Inflammatory macrophage (primary cell): ENCODE measurements at regions not wholly inside any gene's neighbourhood (a gene's known extent, or its start where the extent isn't known, plus 50 kb on each side); places are given as distances from the start of the nearest gene placed in this dataset.

ENCODE experiments used
- DNase-seq, 2 donors: peaks; one replicate each; pipeline ENCODE4 v3.0.0-alpha.2; 2020 to 2022

DNA sequence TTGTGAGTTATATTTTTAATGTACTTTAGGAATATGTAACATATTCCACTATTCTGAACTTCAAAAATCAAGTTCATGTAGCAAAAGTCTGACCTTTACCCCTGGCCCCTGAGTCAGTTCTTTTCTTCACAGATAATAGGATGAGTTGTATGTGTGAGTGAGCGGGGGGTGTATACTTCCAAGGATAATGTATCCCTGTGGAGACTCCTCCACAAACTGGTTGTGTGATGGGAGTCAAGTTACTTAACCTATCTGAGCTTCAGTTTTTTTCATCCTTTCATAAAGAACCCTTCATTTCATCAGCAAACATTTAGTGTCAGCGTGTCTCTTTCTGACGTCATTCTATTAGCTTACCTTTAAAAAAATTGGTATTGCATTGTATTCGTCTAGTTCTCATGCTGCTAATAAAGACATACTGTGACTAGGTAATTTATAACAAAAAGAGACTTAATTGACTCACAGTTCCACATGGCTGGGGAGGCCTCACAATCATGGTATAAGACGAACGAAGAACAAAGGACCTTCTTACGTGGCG lies 288.1 kb upstream of the GPC6 start:
- DNase-seq: no peak

- DNase-seq: no peak
Measured at GRCh38 chr13:92941167-92941566, 285.4 kb upstream of the GPC6 start.

- no peak for DNase-seq
Measured at GRCh38 chr13:92947770-92948434, 278.7 kb upstream of the GPC6 start.

DNA sequence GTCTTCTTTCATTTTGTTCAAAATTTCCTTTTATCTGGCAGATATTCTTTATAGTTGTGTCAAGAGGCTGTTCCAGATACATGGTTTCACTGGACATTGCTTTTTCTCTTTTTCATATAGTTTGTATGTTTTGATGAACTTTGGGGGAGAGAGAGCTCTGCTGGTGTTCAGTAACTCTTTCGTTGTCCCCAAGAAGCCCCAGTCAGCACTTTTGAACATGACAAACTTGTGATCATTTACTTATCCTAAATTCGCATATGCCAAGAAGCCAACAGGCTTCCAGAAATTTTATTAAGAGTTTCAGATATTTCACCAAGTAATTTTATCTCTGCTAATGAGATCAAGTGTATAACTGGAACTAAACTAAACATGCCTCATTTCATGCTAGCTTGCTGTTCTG lies 275.8 kb upstream of the GPC6 start:
- DNase-seq: no peak

- no peak for DNase-seq
Measured at GRCh38 chr13:92951273-92951890, 275.2 kb upstream of the GPC6 start.

DNA sequence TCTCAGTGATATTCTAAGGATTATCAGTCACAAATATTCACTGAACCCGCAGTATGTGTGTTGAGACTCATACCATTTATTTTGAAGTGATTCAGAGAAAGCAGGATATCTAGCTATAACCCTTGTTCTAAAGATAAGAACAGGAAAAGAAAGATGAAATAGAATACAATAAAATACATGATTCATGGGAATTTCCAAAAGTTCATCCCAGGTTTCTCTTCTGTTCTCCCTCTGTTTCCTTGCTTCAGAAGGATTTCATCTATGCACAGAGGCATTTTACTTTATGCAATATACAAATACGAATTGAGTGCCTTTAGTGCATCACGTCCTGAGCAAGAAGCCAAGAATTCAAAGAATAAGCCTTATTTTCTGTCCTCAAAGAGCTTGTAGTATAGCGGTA lies 274.4 kb upstream of the GPC6 start:
- DNase-seq: no peak

- no peak for DNase-seq
Measured at GRCh38 chr13:92954746-92955145, 271.9 kb upstream of the GPC6 start.

DNA sequence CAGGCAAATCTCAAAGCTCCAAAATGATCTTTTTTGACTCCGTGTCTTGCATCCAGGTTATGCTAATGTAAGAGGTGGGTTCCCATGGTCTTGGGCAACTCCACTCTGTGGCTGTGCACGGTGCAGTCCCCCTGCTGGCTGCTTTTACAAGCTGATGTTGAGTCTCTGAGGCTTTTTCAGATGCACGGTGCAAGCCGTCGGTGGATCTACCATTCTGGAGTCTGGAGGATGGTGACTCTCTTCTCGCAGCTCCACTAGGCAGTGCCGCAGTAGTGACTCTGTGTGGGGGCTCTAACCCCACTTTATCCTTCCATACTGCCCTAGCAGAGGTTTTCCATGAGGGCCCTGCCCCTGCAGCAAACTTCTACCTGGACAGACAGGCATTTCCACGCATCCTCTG lies 266.8 kb upstream of the GPC6 start:
- DNase-seq: no peak

GRCh38 chr13:92963029-92963428 lies 263.6 kb upstream of the GPC6 start:
- DNase-seq: no peak

DNA sequence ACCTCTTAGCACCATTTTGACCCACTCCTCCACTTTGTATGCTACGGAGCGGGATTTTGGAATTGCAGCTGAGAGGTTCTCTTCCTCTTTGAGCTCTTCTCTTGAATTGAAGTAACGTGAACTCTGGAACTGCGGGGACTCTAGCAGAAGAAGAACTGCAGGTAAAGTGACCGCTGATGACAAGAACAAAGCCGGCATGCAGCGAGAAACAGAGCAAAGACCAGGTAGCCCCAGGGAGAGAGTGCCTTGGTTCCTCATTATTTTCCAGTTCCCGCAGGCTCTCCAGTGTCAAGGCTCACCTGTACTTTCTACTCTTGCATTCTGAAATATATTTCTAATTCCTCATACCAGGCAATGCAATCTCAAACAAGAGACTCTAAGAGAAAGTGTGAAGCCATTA lies 260.3 kb upstream of the GPC6 start:
- no peak for DNase-seq

DNA sequence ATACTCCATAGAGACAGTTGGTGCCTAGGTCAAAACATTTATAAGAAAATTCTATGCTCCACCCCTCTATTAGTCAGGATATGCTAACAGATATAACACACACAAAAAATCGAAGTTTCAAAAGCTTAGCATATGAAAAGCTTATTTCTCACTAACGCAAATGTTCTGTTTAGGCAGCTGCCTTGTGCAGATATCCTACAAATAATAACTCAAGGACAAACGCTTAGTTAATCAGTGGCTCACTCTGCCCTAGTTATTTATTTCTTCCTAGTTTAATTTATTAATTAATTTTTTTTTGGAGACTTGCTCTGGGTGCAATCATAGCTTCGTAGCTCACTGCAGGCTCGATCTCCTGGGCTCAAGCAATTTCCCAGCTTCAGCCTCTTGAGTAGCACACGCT lies 259.7 kb upstream of the GPC6 start:
- DNase-seq: no peak

DNA sequence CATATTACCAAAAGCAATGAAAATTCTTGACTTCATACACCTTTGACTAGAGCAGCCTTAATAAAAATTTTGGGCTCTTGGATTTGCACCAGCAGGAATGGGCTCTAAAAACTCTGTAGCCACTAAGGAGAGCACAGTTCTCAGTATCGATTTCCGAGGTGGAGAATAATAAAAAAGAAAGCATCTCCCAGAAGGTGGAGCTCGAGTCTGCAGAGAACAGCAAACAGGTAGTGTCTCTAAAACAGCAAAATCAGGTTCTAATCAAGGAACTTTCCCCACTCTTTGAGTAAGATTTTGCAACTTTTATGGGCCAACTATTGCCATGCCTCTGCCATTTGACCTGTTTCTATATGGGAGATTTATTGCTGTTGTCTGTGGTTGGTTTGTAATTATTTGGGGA lies 258.7 kb upstream of the GPC6 start:
- DNase-seq: no peak

DNA sequence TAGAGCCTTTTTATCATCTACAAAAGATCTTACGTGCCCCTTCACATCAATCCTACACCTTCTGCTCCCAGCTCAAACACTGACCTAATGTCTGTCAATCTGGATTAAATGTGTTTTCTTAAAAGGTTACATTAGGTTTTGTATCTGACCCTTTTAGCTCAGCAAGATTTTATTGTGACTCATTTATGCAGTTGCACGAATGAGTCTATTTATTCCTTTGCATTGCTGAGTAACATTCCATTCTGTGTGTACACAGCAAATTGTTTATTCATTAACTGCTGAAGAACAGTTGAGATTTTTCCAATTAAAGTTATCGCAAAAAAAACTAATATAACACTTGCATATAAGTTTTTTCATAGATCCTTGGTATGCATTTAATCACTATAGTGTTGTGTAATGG lies 253.9 kb upstream of the GPC6 start:
- no peak for DNase-seq

DNA sequence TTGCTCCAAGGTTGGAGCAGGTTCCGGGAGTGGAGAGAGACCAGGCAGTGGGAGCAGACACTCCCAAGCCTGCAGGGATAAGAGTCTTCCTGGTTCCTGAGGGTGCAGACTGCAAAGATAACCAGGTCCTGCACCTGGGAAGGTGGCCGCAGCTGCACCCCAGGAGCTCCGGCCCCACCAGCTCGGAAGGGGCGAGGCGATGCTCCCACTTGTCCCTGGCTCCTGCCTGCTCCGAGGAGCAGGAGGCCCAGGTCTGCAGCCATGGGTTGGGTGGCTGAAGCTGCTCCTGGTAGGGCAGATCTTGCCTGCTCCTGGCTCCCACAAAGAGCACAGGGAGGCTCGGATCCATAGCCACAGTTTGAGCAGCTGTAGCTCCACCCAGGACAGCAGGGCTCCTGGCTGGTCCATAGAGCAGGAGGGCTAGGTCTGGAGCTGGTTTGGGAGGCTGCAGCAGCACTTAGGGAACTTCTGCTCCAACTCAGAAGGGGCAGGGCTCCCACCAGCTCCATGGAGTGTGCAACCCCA lies 251.6 kb upstream of the GPC6 start:
- DNase-seq: no peak

- no peak for DNase-seq
Measured at GRCh38 chr13:92976657-92977056, 249.9 kb upstream of the GPC6 start.

DNA sequence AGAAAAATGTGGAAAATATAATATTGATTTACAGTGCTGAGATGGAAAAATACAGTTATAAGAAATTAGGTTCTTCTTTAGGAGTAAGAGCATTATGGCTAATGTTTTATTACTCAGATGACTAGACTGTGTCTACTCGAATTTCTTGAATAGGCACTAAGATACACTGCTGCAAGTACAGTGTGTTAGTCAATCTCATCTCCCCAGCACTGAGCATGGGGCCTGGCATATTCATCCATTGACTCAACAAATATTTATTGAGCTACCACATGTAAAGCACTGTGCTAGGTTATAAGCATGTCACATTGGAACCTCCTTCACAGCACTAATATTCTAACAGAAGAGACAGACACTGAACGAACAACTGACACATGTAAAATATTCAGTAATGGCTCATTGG lies 242.5 kb upstream of the GPC6 start:
- no peak for DNase-seq

DNA sequence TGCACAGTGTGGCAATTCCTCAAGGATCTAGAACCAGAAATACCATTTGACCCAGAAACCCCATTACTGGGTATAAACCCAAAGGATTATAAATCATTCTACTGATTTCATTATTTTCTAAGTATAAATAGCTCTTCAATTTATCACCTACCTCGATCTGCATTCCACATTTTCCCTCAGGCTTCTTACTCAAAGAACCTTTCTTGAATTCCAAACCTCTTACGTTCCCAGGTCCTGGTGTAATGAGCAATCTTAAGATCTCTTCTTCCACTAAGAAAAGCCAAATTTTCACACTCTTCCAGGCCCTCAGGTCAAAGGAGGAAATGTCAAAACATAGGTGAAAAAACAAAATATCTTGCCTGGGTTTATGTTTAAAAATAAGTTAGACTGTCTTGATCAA lies 237.3 kb upstream of the GPC6 start:
- no peak for DNase-seq

- no peak for DNase-seq
Measured at GRCh38 chr13:92991692-92992091, 234.9 kb upstream of the GPC6 start.

DNA sequence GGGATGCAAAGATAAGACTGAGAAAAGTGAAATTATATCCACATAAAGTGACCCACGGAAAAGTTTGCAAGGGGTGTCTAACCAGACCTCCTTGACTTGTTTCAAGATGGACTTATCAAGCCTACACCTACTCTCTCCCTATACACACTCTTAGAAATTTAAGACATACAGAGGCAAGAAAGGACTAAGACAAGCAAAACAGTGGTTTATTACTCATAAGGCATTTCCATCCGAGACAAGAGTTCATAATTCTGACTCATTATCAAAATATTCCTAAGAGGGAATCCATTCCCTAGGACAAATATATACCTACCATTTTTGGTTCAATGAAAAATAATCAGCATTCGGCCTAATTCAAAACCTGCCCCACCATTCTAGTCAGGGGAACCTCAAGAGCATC lies 232.6 kb upstream of the GPC6 start:
- no peak for DNase-seq

GRCh38 chr13:93001866-93002461 lies 224.6 kb upstream of the GPC6 start:
- DNase-seq: no peak

DNA sequence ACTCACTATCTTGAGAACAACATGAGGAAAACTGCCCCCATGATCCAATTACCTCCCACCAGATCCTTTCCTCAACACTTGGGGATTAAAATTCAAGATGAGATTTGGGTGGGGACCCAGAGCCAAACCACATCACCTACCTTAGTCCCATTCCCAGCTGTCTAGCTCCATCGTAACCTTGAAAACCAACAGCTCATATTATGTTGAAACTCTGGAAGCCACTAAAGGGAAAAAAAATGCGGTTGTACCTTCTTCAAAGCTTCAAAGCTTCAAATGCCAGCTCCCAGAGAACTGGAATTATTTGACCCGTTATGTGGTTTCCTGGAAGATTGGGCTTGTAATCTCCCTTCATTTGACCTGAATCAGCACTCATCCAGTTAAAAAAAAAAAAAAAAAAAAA lies 223.1 kb upstream of the GPC6 start:
- no peak for DNase-seq

DNA sequence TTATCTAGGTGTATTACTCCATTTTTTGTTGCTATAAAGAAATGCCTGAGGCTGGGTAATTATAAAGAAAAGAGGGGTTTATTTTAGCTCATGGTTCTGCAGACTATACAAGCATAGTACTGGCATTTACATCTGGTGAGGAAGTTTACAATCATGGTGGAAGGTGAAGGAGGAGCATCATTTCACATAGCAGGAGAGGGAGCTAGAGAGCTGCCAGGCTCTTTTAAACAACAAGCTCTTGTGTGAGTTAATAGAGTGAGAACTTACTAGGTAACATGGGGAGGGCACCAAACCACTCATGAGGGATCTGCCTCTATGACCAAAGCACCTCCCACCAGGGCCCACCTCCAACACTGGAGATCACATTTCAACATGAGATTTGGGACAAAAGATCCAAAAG lies 221.7 kb upstream of the GPC6 start:
- no peak for DNase-seq

- no peak for DNase-seq
Measured at GRCh38 chr13:93007928-93008327, 218.7 kb upstream of the GPC6 start.

- no peak for DNase-seq
Measured at GRCh38 chr13:93017493-93018112, 209.0 kb upstream of the GPC6 start.
